HEK293T (cell line): ENCODE measurements at regions not wholly inside any gene's neighbourhood (a gene's known extent, or its start where the extent isn't known, plus 50 kb on each side); places are given as distances from the start of the nearest gene placed in this dataset.
"Not testable (repeated sequence)": the region's sequence is repeated elsewhere in the genome, so short reads cannot be mapped to it uniquely, and the experiment has no call there.

ENCODE experiments used
- ARNT ChIP-seq: fragments of 450-650 bp; IDR thresholded peaks from 2 replicates; pipeline ENCODE4 v1.6.1; 2017; ENCODE audit warnings: mild to moderate bottlenecking
- CTBP1 ChIP-seq: fragments of 450-650 bp; IDR thresholded peaks from 2 replicates; pipeline ENCODE4 v1.6.1; 2016; ENCODE audit warnings: borderline replicate concordance
- ELF4 ChIP-seq: fragments of 450-650 bp; IDR thresholded peaks from 2 replicates; pipeline ENCODE4 v1.6.1; 2017; ENCODE audit warnings: antibody characterized with exemption
- FOXA1 ChIP-seq: fragments of 450-650 bp; IDR thresholded peaks from 2 replicates; pipeline ENCODE4 v1.6.1; 2016; ENCODE audit warnings: mild to moderate bottlenecking
- FOXK2 ChIP-seq: fragments of 450-650 bp; IDR thresholded peaks from 2 replicates; pipeline ENCODE4 v1.6.1; 2016; ENCODE audit warnings: mild to moderate bottlenecking
- FOXM1 ChIP-seq: fragments of 450-650 bp; IDR thresholded peaks from 2 replicates; pipeline ENCODE4 v1.6.1; 2017; ENCODE audit warnings: mild to moderate bottlenecking, borderline replicate concordance
- L3MBTL2 ChIP-seq: fragments of 450-650 bp; conservative IDR thresholded peaks from 2 replicates; pipeline ENCODE4 v1.6.1; 2016; ENCODE audit warnings: mild to moderate bottlenecking
- NFRKB ChIP-seq: fragments of 450-650 bp; IDR thresholded peaks from 2 replicates; pipeline ENCODE4 v1.6.1; 2016; ENCODE audit warnings: mild to moderate bottlenecking, moderate library complexity
- PKNOX1 ChIP-seq: fragments of 450-650 bp; IDR thresholded peaks from 2 replicates; pipeline ENCODE4 v1.6.1; 2016
- SUZ12 ChIP-seq: fragments of 450-650 bp; IDR thresholded peaks from 2 replicates; pipeline ENCODE4 v1.6.1; 2016; ENCODE audit warnings: mild to moderate bottlenecking
- TARDBP ChIP-seq: fragments of 450-650 bp; IDR thresholded peaks from 2 replicates; pipeline ENCODE4 v1.6.1; 2016
- ZNF384 ChIP-seq: fragments of 450-650 bp; IDR thresholded peaks from 2 replicates; pipeline ENCODE4 v1.6.1; 2016

- not testable (repeated sequence) for TF ChIP-seq FOXM1, ARNT, FOXK2, NFRKB, FOXA1, PKNOX1, CTBP1, SUZ12, TARDBP, ELF4, ZNF384, L3MBTL2
Observed at GRCh38 chr5:130294798-130295197, 390.5 kb downstream of the CHSY3 start.
